Neural progenitor cell (in vitro differentiated cells): ENCODE measurements at regions not wholly inside any gene's neighbourhood (a gene's known extent, or its start where the extent isn't known, plus 50 kb on each side); places are given as distances from the start of the nearest gene placed in this dataset.
"Not testable (repeated sequence)": the region's sequence is repeated elsewhere in the genome, so short reads cannot be mapped to it uniquely, and the experiment has no call there.

Source experiments
- DNase-seq: peaks from one replicate; pipeline ENCODE4 v3.0.0-alpha.2; 2016; ENCODE audit warnings: low spot score
- H2AFZ ChIP-seq: fragments of 200-600 bp; sonication (generic); replicated peaks from 2 replicates; pipeline ENCODE4 v1.6.1; 2016; ENCODE audit warnings: antibody characterized with exemption
- H3F3A ChIP-seq: fragments of 200-600 bp; sonication (generic); 2 replicates; pipeline ENCODE4 v1.6.1; 2016; ENCODE audit warnings: antibody characterized with exemption, low read depth
- H3K27ac ChIP-seq: fragments of 200-600 bp; sonication (generic); 2 replicates; pipeline ENCODE4 v1.5.1; 2016; ENCODE audit warnings: mild to moderate bottlenecking
- H3K27me3 ChIP-seq: fragments of 200-600 bp; sonication (generic); 2 replicates; pipeline ENCODE4 v1.6.1; 2016; ENCODE audit warnings: mild to moderate bottlenecking, moderate library complexity
- H3K36me3 ChIP-seq: fragments of 200-600 bp; sonication (generic); 2 replicates; pipeline ENCODE4 v1.5.1; 2016
- H3K4me1 ChIP-seq: fragments of 200-600 bp; sonication (generic); 2 replicates; pipeline ENCODE4 v1.6.1; 2016; ENCODE audit warnings: mixed run types
- H3K4me2 ChIP-seq: fragments of 200-600 bp; sonication (generic); 2 replicates; pipeline ENCODE4 v1.6.1; 2016
- H3K4me3 ChIP-seq: fragments of 200-600 bp; sonication (generic); 2 replicates; pipeline ENCODE4 v1.5.1; 2016
- H3K79me2 ChIP-seq: fragments of 200-600 bp; sonication (generic); 2 replicates; pipeline ENCODE4 v1.6.1; 2016; ENCODE audit warnings: low read depth
- H3K9ac ChIP-seq: fragments of 200-600 bp; sonication (generic); 2 replicates; pipeline ENCODE4 v1.6.1; 2016
- H3K9me3 ChIP-seq: fragments of 200-600 bp; sonication (generic); 2 replicates; pipeline ENCODE4 v1.5.1; 2016; ENCODE audit warnings: low read depth
- H4K20me1 ChIP-seq: fragments of 200-600 bp; sonication (generic); 2 replicates; pipeline ENCODE4 v1.6.1; 2016; ENCODE audit warnings: low read depth
- H3K27ac Mint-ChIP-seq: 3 replicates; pipeline ENCODE4 v1.8.0; 2021; ENCODE audit warnings: mixed read lengths
- H3K27me3 Mint-ChIP-seq: 2 replicates; pipeline ENCODE4 v1.8.0; 2022; ENCODE audit warnings: low read depth, mild to moderate bottlenecking, inconsistent platforms, moderate library complexity, mixed read lengths; ENCODE audit not compliant: insufficient read depth
- H3K36me3 Mint-ChIP-seq: 3 replicates; pipeline ENCODE4 v1.8.0; 2021; ENCODE audit warnings: mixed read lengths
- H3K4me1 Mint-ChIP-seq: 3 replicates; pipeline ENCODE4 v1.8.0; 2021; ENCODE audit warnings: mixed read lengths
- H3K4me3 Mint-ChIP-seq: 3 replicates; pipeline ENCODE4 v1.8.0; 2021; ENCODE audit warnings: mild to moderate bottlenecking, moderate library complexity, mixed read lengths
- H3K9me3 Mint-ChIP-seq: 3 replicates; pipeline ENCODE4 v1.8.0; 2020; ENCODE audit warnings: mixed read lengths
- EZH2 ChIP-seq: fragments of 200-600 bp; sonication (generic); IDR thresholded peaks from 2 replicates; pipeline ENCODE4 v1.6.1; 2017; ENCODE audit warnings: antibody characterized with exemption, mild to moderate bottlenecking, moderate library complexity
- EZH2phosphoT487 ChIP-seq: fragments of 200-600 bp; sonication (generic); IDR thresholded peaks from 2 replicates; pipeline ENCODE4 v1.6.1; 2017; ENCODE audit warnings: antibody characterized with exemption
- TF ChIP-seq, protein P1 (sequence below): fragments of 200-600 bp; sonication (generic); IDR thresholded peaks from 2 replicates; pipeline ENCODE4 v1.5.1; 2017; ENCODE audit warnings: antibody characterized with exemption, mild to moderate bottlenecking

DNA sequence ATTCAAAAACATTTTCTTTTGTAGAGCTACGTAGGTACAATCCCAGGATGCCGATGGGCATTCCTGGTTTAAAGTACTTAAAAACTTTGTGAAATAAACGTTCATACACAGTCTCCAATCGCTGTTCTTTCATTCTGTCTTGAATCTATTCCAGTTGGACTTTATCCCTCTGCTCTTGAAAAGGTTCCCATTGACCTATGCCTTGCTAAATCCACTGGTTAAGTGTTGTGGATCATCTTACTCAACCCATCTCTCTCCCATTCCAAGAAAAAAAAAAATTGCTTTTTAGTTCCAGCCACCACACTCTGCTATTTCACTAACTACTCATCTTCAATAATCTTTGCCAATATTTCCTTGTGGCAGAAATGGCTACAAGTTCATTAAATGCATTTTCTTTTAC, 542.3 kb upstream of the GRIA3 start:
- Mint-ChIP-seq H3K36me3 (no peaks in the 10 kb centered on the region), H3K4me3 (no peak overlapping the region), H3K27ac (no peak overlapping the region), H3K4me1 (peaks cover 4% of the 10 kb centered on the region), H3K9me3 (no peaks in the 10 kb centered on the region), H3K27me3 (peaks cover 2% of the 10 kb centered on the region)
- DNase-seq = no peak
- no peaks in the 10 kb centered on the region for H3K79me2 ChIP-seq
- TF ChIP-seq EZH2phosphoT487 = no peak
- TF ChIP-seq EZH2 = no peak
- TF ChIP-seq, protein P1, sequence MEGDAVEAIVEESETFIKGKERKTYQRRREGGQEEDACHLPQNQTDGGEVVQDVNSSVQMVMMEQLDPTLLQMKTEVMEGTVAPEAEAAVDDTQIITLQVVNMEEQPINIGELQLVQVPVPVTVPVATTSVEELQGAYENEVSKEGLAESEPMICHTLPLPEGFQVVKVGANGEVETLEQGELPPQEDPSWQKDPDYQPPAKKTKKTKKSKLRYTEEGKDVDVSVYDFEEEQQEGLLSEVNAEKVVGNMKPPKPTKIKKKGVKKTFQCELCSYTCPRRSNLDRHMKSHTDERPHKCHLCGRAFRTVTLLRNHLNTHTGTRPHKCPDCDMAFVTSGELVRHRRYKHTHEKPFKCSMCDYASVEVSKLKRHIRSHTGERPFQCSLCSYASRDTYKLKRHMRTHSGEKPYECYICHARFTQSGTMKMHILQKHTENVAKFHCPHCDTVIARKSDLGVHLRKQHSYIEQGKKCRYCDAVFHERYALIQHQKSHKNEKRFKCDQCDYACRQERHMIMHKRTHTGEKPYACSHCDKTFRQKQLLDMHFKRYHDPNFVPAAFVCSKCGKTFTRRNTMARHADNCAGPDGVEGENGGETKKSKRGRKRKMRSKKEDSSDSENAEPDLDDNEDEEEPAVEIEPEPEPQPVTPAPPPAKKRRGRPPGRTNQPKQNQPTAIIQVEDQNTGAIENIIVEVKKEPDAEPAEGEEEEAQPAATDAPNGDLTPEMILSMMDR = no peak
- H3K9me3 ChIP-seq = peaks cover 2% of the 10 kb centered on the region
- H3K4me2 ChIP-seq = no peak overlapping the region
- no peak overlapping the region for H3K9ac ChIP-seq
- no peaks in the 10 kb centered on the region for H3K4me1 ChIP-seq
- no peak overlapping the region for H2AFZ ChIP-seq
- no peak overlapping the region for H3K27ac ChIP-seq
- H3K36me3 ChIP-seq = no peaks in the 10 kb centered on the region
- H3F3A ChIP-seq = no peaks in the 10 kb centered on the region
- no peaks in the 10 kb centered on the region for H3K27me3 ChIP-seq
- no peak overlapping the region for H3K4me3 ChIP-seq
- no peaks in the 10 kb centered on the region for H4K20me1 ChIP-seq

DNA sequence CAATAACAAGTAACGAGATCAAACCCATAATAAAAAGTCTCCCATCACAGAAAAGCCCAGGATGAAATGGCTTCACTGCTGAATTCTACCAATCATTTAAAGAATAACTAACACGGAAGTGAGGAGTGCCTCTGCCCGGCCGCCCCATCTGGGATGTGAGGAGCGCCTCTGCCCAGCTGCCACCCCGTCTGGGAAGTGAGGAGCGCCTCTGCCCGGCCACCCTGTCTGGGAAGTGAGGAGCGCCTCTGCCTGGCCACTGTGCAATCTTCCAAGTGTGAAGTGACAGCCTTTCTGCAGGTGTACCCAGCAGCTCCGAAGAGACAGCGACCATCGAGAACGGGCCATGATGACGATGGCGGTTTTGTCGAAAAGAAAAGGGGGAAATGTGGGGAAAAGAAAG, 528.8 kb upstream of the GRIA3 start:
- H3K9me3 Mint-ChIP-seq, H4K20me1 ChIP-seq, H2AFZ ChIP-seq, H3K9me3 ChIP-seq, H3K4me2 ChIP-seq, H3K9ac ChIP-seq, H3K27me3 ChIP-seq, H3F3A ChIP-seq, DNase-seq, H3K36me3 Mint-ChIP-seq, H3K4me3 Mint-ChIP-seq, H3K4me3 ChIP-seq, H3K79me2 ChIP-seq, H3K4me1 ChIP-seq, H3K27ac Mint-ChIP-seq, H3K4me1 Mint-ChIP-seq, H3K36me3 ChIP-seq, H3K27me3 Mint-ChIP-seq, H3K27ac ChIP-seq: not testable (repeated sequence)

DNA sequence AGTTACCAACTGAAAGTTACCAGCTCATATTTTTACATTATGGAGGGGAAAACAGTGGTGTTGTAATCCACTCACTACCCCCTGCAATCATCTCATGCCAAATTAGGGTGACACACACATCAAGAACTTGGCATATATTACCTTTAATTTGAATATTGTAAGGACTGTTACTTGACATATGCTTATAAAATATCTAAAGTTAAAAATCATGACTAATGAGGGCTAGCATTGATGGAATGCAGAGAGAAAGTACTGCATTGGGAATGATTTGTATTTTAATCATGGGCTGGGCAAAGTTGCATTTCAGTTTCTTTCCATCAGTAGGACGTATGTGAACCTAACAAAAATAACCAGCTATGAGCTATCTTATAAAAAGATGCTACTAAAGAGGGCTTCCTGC, 517.5 kb upstream of the GRIA3 start:
- Mint-ChIP-seq H3K9me3 (no peaks in the 10 kb centered on the region), H3K4me1 (no peaks in the 10 kb centered on the region), H3K27ac (no peak overlapping the region)

DNA sequence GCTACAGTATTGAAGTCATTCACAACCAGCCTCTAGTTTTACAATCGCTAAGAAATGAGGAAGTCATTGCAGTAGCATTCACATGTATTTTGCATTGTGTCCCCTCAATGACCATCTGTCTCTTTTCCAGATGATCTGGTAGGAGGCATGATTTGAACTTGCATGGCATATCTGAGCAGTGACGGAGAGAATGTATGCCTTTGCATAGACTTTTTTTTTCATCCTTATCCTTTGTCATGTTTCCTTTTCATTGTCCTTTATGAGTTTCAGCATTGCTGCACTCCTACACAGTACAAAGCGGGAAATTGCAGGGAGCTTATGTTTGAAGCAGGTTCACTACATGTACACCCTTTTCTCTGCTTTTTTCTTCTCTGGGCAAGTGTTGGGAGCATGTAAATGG, 516.4 kb upstream of the GRIA3 start:
- DNase-seq = no peak
- Histone ChIP-seq H4K20me1 (no peaks in the 10 kb centered on the region), H3K36me3 (no peaks in the 10 kb centered on the region), H3K79me2 (no peaks in the 10 kb centered on the region), H2AFZ (no peak overlapping the region), H3K4me3 (no peak overlapping the region), H3K27me3 (no peaks in the 10 kb centered on the region), H3K27ac (no peak overlapping the region), H3K4me1 (no peaks in the 10 kb centered on the region), H3K9ac (no peak overlapping the region), H3F3A (no peaks in the 10 kb centered on the region), H3K4me2 (no peak overlapping the region), H3K9me3 (no peaks in the 10 kb centered on the region)
- Mint-ChIP-seq H3K9me3 (no peaks in the 10 kb centered on the region), H3K27me3 (no peaks in the 10 kb centered on the region), H3K4me1 (no peaks in the 10 kb centered on the region), H3K4me3 (no peak overlapping the region), H3K36me3 (no peaks in the 10 kb centered on the region), H3K27ac (no peak overlapping the region)
- no peak for TF ChIP-seq EZH2phosphoT487
- TF ChIP-seq, protein P1 = no peak
- no peak for TF ChIP-seq EZH2

More for the DNA sequence above, 517.5 kb upstream of the GRIA3 start:
- Histone ChIP-seq H3K9ac (no peak overlapping the region), H3K4me3 (no peak overlapping the region), H3K4me2 (no peak overlapping the region), H3K27me3 (no peaks in the 10 kb centered on the region), H3K36me3 (no peaks in the 10 kb centered on the region), H3K27ac (no peak overlapping the region), H4K20me1 (no peaks in the 10 kb centered on the region), H2AFZ (no peak overlapping the region), H3F3A (no peaks in the 10 kb centered on the region), H3K9me3 (no peaks in the 10 kb centered on the region), H3K79me2 (no peaks in the 10 kb centered on the region), H3K4me1 (no peaks in the 10 kb centered on the region)
- H3K4me3 Mint-ChIP-seq = no peak overlapping the region
- TF ChIP-seq, protein P1 = no peak
- TF ChIP-seq EZH2phosphoT487 (no peak), EZH2 (no peak)
- H3K27me3 Mint-ChIP-seq = no peaks in the 10 kb centered on the region
- no peaks in the 10 kb centered on the region for H3K36me3 Mint-ChIP-seq
- no peak for DNase-seq
